ENCODE measurements at regions not wholly inside any gene's neighbourhood (a gene's known extent, or its start where the extent isn't known, plus 50 kb on each side); places are given as distances from the start of the nearest gene placed in this dataset.
"Not testable (repeated sequence)": the region's sequence is repeated elsewhere in the genome, so short reads cannot be mapped to it uniquely, and the experiment has no call there.

DNA sequence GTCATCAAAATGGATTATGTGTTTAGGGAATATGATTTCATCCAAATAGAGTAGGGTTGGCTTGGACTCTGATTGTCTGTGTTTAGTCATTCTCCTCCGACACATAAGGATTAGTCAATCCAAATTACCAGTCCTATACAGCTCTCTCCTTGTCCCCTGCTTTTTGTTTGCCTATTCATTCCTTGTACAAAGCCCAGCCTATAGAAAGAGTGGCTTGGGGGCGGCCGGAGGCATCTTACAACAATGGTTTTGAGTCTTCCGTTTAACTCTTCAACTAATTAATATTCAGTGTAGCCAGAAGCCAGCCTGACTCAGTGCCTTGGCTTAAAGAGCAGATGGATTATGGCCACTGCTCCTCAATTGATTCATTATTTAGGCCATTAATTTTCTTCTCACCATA, 796.6 kb upstream of the POU3F4 start:
- intact Hi-C loops (cut with micrococcal nuclease): no loop called here
- Mint-ChIP-seq H3K4me3 (no peak overlapping the region), H3K27ac (no peak overlapping the region), H3K9me3 (no peaks in the 10 kb centered on the region), H3K36me3 (ENCODE audit: low read depth) (no peaks in the 10 kb centered on the region), H3K4me1 (ENCODE audit: low read depth) (no peaks in the 10 kb centered on the region), H3K27me3 (no peaks in the 10 kb centered on the region)
- TF ChIP-seq, protein P1, sequence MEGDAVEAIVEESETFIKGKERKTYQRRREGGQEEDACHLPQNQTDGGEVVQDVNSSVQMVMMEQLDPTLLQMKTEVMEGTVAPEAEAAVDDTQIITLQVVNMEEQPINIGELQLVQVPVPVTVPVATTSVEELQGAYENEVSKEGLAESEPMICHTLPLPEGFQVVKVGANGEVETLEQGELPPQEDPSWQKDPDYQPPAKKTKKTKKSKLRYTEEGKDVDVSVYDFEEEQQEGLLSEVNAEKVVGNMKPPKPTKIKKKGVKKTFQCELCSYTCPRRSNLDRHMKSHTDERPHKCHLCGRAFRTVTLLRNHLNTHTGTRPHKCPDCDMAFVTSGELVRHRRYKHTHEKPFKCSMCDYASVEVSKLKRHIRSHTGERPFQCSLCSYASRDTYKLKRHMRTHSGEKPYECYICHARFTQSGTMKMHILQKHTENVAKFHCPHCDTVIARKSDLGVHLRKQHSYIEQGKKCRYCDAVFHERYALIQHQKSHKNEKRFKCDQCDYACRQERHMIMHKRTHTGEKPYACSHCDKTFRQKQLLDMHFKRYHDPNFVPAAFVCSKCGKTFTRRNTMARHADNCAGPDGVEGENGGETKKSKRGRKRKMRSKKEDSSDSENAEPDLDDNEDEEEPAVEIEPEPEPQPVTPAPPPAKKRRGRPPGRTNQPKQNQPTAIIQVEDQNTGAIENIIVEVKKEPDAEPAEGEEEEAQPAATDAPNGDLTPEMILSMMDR (IDR thresholded peaks at IDR 0.05): no peak
- DNase-seq (no peak), ATAC-seq (no peak)
- POLR2A ChIA-PET: no interaction called here
- CTCF ChIA-PET: no interaction called here

DNA sequence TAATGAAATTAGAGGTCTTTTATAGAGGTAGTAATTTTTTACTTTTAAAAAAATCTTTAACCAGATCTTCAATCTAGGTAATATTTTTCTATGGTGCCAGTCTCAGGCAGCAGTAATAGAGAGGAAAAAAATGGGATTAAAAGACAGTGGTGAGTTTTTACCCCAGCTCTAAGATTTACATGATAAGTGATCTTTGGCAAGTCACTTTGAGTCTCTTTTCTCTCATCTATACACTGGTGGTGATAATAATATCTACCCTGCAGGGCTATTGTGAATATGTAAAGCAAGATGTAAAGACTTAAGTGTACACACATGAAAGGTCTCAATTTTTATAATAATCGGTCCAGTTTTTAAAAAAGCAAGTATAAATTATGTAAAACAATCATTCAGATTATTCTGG, 786.2 kb upstream of the POU3F4 start:
- intact Hi-C loops (cut with micrococcal nuclease): no loop called here
- Mint-ChIP-seq H3K27me3 (no peaks in the 10 kb centered on the region), H3K9me3 (no peaks in the 10 kb centered on the region), H3K36me3 (ENCODE audit: low read depth) (no peaks in the 10 kb centered on the region), H3K4me3 (no peak overlapping the region), H3K27ac (no peak overlapping the region), H3K4me1 (ENCODE audit: low read depth) (no peaks in the 10 kb centered on the region)
- CTCF ChIA-PET: no interaction called here
- no peak for DNase-seq
- ATAC-seq: no peak
- TF ChIP-seq, protein P1 (IDR thresholded peaks at IDR 0.05): no peak
- POLR2A ChIA-PET: no interaction called here

DNA sequence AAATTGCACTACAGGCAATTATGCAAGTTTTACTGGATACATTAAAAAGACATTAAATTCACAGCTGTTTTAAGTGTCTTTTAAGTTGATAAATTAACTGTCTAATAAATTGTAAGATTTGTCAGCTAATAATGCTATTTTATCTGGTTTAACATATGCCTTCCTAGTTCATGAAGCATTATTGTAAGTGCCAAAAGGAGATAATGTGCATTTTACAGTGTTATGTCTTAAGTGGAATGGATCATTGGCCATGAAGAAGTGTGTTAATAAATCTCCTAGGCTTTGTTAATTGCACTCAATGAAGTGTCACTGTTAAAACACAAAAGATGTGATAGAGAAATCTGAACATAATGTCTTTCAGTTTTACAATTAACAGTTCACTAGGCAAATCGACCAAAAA, 784.3 kb upstream of the POU3F4 start:
- intact Hi-C loops (cut with micrococcal nuclease): no loop called here
- ATAC-seq: no peak
- DNase-seq: no peak
- H3K4me3 Mint-ChIP-seq: no peak overlapping the region
- no peaks in the 10 kb centered on the region for H3K4me1 Mint-ChIP-seq (ENCODE audit: low read depth)
- H3K36me3 Mint-ChIP-seq (ENCODE audit: low read depth): no peaks in the 10 kb centered on the region
- H3K27me3 Mint-ChIP-seq: no peaks in the 10 kb centered on the region
- no peak overlapping the region for H3K27ac Mint-ChIP-seq
- CTCF ChIA-PET: no interaction called here
- TF ChIP-seq, protein P1 (IDR thresholded peaks at IDR 0.05): no peak
- H3K9me3 Mint-ChIP-seq: no peaks in the 10 kb centered on the region
- POLR2A ChIA-PET: no interaction called here

DNA sequence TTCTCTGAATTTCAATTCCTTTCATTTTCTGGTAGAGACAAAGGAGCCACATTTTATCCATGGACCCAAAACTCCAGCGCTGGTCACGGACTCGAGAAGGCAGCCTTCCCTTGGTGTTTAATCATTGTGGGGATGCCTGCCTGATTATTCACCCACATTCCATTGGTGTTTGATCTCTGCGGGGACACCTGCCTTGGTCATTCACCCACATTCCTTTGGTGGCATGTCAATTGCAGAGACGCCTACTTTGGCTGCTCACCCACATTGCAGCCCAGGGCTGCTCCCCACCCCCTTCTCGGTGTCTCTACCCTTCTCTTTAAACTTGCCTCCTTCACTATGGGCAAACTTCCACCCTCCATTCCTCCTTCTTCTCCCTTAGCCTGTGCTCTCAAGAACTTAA, 780.7 kb upstream of the POU3F4 start:
- H3K4me3 Mint-ChIP-seq; H3K4me1 Mint-ChIP-seq (ENCODE audit: low read depth); intact Hi-C loops (cut with micrococcal nuclease); ATAC-seq; CTCF ChIA-PET; H3K36me3 Mint-ChIP-seq (ENCODE audit: low read depth); H3K27me3 Mint-ChIP-seq; DNase-seq; POLR2A ChIA-PET; H3K9me3 Mint-ChIP-seq; H3K27ac Mint-ChIP-seq: not testable (repeated sequence)

DNA sequence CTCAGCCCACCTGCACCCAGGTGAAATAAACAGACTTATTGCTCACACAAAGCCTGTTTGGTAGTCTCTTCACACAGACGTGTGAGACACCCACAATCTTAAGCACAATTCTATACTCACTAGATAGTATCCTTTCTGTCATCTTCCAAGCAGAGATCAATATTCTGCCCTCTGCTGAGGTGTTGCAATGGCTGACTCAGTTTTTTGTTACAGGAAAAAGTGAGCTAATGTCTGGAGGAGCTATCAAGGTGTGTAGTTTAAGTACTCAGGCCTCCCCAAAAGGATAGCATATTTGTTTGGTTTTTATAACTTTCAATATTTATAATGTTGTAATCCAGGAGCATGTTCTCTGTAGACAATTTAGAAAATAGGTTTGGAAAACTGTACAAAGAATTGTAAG, 775.2 kb upstream of the POU3F4 start:
- TF ChIP-seq, protein P1 (IDR thresholded peaks at IDR 0.05): no peak
- Mint-ChIP-seq H3K36me3 (ENCODE audit: low read depth) (no peaks in the 10 kb centered on the region), H3K27me3 (no peaks in the 10 kb centered on the region), H3K9me3 (no peaks in the 10 kb centered on the region), H3K27ac (no peak overlapping the region), H3K4me1 (ENCODE audit: low read depth) (no peaks in the 10 kb centered on the region), H3K4me3 (no peak overlapping the region)
- ATAC-seq (no peak), DNase-seq (no peak)
- CTCF ChIA-PET: no interaction called here
- intact Hi-C loops (cut with micrococcal nuclease): no loop called here
- POLR2A ChIA-PET: no interaction called here

DNA sequence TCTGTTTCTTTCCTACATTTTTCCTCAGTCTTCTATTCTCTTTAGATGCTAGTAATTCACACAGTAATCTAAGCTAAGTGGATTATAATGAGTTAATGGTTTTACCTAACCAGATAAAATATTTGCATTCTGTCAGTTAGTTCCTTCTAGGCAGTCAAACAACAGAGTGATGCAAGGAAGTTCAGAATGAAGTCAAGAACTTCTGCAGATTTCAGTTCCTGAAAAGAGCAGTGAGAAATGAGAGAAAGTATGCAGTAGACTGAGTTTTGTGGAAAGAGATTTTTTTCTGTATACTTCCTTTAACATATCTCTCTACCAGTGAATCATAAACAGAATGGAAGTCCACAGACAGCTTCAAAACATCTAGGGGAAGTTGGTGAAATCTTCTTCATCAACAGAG, 774.0 kb upstream of the POU3F4 start:
- Mint-ChIP-seq H3K27me3 (no peaks in the 10 kb centered on the region), H3K27ac (no peak overlapping the region), H3K9me3 (no peaks in the 10 kb centered on the region), H3K36me3 (ENCODE audit: low read depth) (no peaks in the 10 kb centered on the region), H3K4me1 (ENCODE audit: low read depth) (no peaks in the 10 kb centered on the region), H3K4me3 (no peak overlapping the region)
- intact Hi-C loops (cut with micrococcal nuclease): no loop called here
- ChIA-PET CTCF (no interaction called here), POLR2A (no interaction called here)
- DNase-seq (no peak), ATAC-seq (no peak)
- TF ChIP-seq, protein P1 (IDR thresholded peaks at IDR 0.05): no peak

DNA sequence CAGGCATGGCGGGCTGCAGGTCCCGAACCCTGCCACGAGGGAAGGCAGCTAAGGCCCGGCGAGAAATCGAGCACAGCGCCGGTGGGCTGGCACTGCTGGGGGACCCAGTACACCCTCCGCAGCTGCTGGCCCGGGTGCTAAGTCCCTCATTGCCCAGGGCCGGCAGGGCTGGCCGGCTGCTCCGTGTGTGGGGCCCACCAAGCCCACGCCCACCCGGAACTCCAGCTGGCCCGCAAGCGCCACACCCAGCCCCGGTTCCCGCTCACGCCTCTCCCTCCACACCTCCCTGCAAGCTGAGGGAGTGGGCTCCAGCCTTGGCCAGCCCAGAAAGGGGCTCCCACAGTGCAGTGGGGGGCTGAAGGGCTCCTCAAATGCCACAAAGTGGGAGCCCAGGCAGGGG, 769.8 kb upstream of the POU3F4 start:
- H3K4me3 Mint-ChIP-seq; POLR2A ChIA-PET; H3K27ac Mint-ChIP-seq; intact Hi-C loops (cut with micrococcal nuclease); ATAC-seq; H3K36me3 Mint-ChIP-seq (ENCODE audit: low read depth); DNase-seq; H3K4me1 Mint-ChIP-seq (ENCODE audit: low read depth); H3K27me3 Mint-ChIP-seq; CTCF ChIA-PET; H3K9me3 Mint-ChIP-seq: not testable (repeated sequence)
